ENCODE measurements at regions not wholly inside any gene's neighbourhood (a gene's known extent, or its start where the extent isn't known, plus 50 kb on each side); places are given as distances from the start of the nearest gene placed in this dataset.
A peak's percentile ranks its signal among the peaks of the same experiment; 100 is the strongest.

DNA sequence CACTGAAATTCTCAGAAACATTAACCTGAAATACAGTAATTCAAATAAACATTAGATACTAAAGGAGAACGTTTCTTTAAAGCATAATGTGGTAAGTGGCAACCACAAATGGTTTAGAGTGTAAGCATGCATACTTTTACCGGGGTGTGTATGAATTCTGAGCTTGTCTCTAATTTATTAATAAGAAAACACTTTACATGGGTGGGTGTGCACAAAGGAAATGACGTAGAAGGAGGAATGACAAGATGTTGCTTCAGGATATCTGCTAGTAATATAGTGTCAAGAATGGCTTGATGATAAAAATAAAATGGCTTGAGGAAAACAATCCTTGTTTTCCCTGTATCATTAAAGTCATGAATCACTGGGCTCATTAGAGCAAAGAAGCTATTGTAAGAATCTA lies 92.5 kb downstream of the ARL4A start:
- DNase-seq (ENCODE audit: insufficient read length, low spot score) (no peak), FAIRE-seq (no peak)

DNA sequence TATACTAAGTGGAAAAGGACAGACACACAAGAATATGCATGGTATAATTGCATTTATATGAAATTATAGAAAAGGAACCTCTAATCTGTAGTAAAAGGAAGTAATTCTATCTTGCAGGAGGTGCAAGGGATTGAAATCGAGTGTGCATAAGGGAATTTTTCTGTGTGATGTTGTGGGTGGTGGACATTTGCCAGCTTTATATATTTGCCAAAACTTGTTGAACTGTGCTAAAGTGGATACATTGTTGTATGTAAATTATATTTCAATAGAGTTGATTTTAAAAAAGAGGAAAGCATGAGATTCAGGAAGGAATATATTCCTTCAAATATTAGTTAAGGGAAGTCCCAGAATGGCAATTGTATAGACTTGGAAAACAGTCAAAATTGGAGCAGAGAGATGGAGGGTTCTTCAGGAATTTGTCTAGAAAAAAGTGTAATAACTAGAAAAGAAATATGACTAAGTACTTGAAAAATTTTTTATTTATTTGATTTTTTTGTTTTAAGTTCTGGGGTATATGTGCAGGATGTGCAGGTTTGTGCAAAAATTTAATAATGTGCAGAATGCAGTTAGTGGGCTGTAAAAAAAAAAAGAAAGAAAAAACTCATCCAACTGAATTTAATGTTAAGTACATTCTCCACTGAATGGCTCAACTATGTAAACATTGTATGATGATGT lies 96.1 kb downstream of the ARL4A start:
- no peak for FAIRE-seq
- DNase-seq (ENCODE audit: insufficient read length, low spot score): no peak

DNA sequence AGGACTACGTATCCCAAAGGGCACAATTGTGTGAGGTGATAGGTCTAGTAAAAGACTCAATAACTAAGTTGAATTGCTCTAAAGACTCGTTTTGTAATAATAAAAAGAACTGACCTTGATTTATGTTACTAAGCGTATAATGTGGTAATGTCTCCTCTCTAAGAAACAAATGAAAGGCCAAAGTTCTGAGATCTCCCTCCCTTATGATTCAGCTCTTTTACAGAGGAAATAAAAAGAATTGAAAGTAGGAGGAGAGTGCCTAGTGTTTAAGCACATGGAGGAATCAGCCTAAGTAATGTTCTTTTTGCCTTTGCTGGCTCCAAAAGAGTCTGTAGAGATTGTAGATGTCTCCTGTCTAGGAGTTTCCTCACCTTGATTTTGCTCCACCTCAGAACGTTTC lies 98.0 kb downstream of the ARL4A start:
- DNase-seq (ENCODE audit: insufficient read length, low spot score) (no peak), FAIRE-seq (no peak)

DNA sequence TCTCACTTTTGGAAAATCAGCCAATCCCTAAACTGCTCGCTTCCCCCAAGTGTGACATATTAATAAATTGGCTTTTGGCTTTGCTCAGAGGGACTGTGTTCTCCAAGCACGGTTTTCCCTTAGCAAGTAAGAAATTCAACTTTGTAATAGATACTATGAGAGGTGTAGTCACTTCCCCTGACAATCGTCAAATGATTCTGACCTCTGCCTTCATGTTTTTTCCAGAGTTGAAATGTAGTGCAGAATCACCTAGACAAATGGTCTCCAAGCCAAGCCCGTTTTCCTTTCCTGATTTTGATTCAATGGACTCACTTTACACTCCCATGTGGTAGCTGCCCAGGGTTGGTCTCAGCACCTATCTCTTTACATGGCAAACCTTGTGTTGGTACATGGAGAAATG lies 99.1 kb downstream of the ARL4A start:
- FAIRE-seq (no peak), DNase-seq (ENCODE audit: insufficient read length, low spot score) (no peak)

DNA sequence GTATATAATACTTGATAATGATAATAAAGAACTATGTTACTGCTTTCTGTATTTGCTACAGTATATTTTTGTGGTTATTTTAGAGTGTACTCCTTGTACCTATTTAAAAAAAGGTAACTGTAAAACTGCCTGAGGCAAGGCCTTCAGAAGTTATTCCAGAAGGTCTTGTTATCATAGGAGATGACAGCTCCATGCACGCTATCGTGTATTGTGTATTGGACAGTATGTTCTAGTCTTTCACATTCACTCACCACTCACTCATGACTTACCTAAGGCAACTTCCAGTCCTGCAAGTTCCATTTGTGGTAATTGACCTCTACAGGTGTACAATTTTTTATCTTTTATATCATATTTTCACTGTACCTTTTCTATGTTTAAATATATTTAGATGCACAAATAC lies 100.7 kb downstream of the ARL4A start:
- DNase-seq (ENCODE audit: insufficient read length, low spot score) (no peak), FAIRE-seq (no peak)

DNA sequence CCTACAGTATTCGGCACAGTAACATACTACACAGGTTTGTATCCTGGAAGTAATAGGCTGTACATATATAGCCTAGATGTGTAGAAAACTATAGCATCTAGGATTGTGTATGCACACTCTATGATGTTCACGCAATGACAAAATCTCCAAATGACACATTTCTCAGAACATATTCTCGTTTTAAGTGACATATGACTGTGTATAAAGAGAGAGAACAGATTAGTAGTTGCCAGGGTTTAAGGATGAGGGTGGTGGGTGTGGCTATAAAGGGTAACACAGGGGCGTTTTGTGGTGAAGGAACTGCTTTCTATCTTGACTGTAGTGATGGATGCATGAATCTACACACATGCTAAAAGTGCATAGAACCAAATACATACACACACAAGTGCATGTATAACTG lies 101.2 kb downstream of the ARL4A start:
- FAIRE-seq (no peak), DNase-seq (ENCODE audit: insufficient read length, low spot score) (no peak)

DNA sequence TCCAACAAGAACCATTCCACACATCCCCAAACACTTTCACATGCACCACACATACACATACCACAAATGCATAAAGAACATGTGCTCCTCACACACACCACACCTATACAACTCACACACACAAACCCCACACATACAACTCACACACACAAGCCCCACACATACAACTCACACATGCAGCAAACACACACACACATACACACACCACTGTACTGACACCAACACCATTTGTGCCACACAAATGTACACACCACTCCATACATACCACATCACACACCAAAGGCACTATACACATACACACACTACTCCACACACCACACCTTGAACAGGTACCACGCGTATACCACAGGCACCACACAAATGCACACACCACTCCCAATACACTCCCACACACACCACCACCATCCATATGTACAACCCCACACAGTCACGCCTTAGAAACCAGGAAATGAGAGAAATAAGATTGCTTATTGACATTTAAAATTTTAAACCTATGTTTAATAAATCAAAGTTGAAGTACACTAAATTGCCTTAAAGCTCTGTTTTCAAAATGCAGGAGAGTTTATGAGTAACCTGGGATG lies 107.4 kb downstream of the ARL4A start:
- DNase-seq (ENCODE audit: insufficient read length, low spot score): no peak
- FAIRE-seq: peak; percentile 94

DNA sequence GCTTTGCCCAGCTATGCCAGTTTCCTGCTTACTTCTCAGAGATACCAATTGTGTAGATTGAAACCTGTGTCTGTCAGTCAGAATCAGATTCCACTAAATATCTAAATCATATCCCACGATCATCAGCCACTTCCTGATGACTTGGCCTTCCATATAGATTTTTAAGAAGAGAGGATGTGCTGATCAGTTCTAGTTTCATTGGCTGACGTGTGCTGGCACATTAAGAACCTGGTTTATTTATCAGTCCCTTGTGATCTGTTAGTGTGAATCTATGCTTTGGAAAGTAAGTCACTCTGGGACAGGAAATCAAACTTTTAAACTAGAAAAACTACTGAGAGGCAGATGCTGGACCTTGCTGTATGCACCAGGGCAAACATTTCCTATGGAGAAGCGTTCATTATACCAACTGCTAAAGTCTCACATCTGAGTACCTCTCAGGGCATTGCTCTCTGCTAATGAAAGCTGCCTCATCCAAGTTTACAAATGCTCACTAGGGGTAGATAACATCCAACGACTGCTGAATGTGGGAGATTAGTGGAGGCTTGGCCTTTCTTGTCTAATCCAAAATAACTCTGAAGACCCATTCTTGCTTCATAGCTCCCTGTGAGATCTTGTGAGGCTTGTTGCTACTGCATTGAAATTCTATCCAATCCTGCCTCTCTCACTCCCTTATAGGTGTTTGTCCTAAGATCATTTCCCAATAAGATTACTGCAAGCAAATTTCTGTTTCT lies 109.1 kb downstream of the ARL4A start:
- no peak for FAIRE-seq

DNA sequence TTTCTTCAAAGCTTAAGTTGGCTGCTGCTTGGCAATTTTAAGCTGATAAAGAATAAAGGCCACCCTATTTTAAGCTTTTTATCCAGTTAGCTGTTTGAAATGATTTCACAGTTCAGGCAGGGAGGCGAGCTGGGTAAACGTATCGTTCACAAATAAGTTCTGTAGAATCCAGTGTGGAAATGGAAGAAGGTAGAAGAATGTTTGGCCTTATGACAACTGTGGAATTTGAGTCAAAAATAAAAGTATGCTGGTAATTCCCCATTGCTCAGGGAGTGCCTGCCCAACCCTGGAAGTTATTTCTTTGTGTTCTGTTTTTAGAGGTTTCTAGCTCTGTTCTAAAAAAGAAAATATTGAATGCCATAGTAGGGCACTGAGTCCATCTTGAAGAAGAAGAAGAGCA lies 113.1 kb downstream of the ARL4A start:
- FAIRE-seq (no peak), DNase-seq (ENCODE audit: insufficient read length, low spot score) (no peak)

More for the DNA sequence above, 109.1 kb downstream of the ARL4A start:
- no peak for DNase-seq (ENCODE audit: insufficient read length, low spot score)

DNA sequence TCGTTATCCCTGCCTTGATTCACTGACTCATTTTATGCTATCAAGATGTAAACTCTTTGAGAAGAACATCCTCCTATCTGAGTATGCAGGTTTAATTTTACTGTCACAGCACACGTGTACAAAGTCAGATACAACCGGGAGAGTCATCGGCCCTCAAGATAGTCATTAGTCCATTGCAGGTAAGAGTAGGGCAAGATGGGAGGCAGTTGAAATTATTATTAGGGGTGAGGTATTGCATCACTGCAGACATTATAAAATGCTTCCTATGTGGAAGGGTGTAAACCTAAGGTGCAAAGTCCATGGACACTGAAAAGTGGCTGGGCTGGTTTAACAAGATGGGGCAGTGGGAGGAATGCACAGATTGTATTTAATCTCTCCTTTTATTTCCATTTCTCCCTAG lies 113.7 kb downstream of the ARL4A start:
- no peak for FAIRE-seq
- DNase-seq (ENCODE audit: insufficient read length, low spot score): no peak

DNA sequence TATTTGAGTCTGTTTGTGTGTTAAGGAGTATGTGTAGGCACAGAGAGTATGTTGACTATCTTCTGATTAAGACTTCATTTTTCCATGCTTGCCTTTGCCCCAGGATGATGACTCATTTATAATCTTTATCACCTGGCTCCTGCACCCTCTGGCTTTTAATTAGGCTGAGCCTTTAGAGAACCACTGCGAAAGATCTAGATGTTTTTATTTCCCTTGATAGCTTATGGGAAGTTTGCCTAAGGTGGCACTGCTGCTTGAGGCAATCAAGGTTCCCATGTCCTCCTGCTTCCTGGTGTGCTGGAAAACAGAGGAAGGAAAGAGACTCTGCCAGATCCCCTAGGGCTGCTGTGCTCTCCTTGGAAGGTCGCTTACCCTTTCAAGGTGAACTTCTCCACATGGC lies 114.6 kb downstream of the ARL4A start:
- FAIRE-seq: no peak
- DNase-seq (ENCODE audit: insufficient read length, low spot score): no peak

DNA sequence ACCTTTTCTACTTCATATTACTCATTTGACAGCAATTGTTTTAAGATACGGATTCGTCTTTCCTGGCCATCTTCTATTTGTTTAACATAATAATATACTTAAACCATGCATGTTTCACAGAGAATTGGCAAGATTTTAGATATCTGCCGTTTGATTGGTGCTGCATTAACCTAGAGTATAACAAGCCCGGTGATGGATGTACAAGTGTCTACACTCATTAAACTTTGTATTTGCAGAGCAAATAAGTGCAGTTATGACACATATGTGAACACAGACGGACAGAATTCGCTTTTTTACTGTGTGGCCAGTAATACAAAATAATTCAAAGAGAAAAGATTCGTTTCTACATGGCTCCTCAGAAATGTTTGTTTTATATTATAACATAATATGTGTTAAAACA lies 116.1 kb downstream of the ARL4A start:
- FAIRE-seq: no peak

DNA sequence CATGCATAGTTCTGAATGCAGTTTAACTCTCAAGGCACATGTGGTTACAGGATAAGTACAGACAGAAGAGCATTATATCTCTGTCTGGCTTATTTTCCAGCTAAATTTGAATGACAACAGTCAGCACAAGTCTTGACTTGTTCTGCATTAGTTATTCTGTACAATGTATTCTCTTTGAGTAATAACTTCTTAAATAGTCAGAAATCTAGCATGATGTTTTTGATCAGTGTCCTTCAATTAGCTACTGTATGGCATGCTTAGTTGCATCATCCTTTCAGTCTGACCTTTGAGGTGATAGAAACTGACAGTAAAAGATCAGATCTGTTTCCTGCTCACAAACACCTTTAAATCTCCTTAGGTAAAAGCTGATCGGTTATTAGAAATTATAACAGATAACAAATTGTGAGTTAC lies 118.1 kb downstream of the ARL4A start:
- DNase-seq (ENCODE audit: insufficient read length, low spot score) (no peak), FAIRE-seq (no peak)

More for the DNA sequence above, 116.1 kb downstream of the ARL4A start:
- DNase-seq (ENCODE audit: insufficient read length, low spot score): no peak

DNA sequence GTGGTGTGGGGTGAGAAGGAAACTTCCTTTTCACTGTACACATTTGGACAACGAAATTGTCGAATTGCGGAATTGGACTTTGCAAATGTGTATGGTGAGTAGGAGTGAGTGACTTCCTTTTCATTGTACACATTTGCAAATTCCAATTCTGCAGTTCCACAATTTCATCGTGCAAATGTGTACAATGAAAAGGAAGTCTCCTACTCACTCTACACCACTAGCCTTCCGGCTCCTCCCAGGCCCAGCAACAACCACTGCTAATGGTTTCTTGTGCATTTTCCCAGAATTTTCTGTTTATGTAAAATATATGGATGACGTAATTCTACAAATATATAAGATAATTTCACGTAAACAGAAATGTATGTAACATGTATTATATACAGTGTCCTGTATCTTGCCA lies 118.5 kb downstream of the ARL4A start:
- DNase-seq (ENCODE audit: insufficient read length, low spot score): no peak
- no peak for FAIRE-seq

DNA sequence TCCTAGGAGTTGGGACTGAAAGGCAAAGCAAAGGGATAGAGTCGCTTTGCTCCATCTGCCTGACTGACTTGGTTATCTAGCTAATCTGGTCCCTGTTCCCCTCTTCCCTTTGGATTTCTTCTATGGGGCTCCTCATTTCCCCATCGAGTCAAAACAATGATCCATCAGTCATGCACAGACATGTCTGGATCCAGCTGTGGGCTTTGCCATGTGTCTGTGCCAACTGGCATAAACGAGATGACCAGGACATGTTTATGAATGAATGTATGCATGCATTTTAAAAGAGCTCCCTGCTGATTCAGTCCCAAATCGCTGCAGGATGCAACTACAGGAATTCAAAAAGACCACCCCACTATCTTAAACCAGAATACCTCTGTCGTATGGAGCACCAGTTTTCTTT lies 122.0 kb downstream of the ARL4A start:
- DNase-seq (ENCODE audit: insufficient read length, low spot score): no peak
- FAIRE-seq: no peak

DNA sequence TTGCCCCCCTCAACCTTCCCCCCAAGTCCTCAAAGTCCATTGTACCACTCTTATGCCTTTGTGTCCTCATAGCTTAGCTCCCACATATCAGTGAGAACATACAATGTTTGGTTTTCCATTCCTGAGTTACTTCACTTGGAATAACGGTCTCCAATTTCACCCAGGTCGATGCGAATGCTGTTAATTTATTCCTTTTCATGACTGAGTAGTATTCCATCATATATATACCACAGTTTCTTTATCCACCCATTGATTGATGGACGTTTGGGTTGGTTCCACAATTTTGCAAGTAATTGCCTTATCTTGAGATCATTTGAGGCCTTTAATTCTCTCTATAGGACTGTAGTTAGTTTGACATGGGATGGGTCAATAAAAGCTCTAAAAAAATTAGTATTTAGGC lies 124.7 kb downstream of the ARL4A start:
- FAIRE-seq: no peak
- no peak for DNase-seq (ENCODE audit: insufficient read length, low spot score)

DNA sequence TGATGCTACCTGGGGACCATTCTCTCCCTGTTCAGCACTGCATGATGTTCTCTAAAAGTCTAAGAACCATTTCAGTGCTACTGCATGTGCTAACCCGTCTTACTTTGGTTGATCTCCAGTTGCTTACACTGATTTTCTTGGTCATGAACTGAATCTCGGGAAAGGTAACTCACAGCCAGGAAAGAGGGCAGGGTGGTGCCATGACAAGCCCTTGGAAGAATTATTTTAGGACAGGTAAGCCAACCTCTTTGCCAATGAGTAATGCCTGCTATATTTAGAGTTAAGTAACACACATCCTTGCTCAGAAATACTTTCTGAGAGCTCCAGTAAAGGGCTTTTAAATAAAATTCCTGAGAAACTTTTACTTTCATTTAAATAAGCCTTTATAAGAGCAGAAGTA lies 126.7 kb downstream of the ARL4A start:
- no peak for DNase-seq (ENCODE audit: insufficient read length, low spot score)
- no peak for FAIRE-seq

DNA sequence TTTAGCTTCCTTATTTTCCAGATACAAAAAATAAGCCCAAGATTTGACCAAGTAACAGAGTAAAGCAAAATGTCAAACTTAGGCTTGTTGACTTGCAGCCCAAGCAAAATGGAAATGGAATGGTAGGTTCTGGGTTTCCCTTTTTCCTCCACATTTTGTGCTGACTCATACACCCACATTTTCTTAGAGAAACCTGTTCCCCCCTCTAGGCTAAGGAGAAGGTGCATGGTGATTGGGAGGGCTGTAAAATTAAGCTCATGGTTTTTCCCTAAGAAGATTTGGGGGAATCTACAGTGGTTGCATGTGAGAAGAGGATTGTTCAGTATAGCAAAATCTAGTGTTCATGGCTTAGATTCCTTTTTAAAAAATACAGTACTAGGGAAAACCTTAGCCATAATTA lies 127.4 kb downstream of the ARL4A start:
- FAIRE-seq (no peak), DNase-seq (ENCODE audit: insufficient read length, low spot score) (no peak)

DNA sequence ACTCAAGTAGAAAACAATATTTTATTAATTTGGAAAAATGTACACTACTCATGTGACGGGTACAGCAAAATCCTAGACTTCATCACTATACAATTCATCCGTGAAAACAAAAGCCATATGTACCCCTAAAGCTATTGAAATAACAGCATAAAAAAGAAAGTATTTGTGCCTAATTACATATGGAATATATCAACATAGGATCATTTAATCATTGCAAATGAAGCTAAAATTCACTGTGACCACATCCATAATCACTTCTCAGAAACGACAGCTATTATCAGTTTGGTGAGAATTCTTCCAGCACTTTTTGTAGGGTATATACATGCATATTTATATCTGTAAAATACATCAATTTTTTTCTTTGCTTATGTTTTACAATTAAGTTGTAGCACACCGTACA lies 128.0 kb downstream of the ARL4A start:
- FAIRE-seq: no peak
- DNase-seq (ENCODE audit: insufficient read length, low spot score): no peak

DNA sequence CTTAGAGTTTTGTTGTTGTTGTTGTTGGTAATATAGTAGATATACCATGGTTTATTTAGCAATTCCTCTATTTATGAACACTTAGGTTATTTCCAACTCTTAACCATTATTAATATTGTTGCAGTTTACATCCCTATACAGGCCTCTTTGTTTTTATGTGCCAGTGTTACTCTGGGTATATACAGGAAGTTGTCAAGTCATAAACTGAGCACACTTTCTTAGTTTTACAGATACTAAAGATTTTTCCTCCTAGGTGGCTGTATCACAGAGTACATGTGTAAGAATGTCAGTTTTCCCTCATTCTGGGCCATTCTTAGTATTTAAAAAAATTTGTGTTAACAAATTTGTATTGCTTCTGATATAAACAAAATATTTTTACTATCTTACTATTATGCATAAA lies 128.4 kb downstream of the ARL4A start:
- DNase-seq (ENCODE audit: insufficient read length, low spot score) (no peak), FAIRE-seq (no peak)

DNA sequence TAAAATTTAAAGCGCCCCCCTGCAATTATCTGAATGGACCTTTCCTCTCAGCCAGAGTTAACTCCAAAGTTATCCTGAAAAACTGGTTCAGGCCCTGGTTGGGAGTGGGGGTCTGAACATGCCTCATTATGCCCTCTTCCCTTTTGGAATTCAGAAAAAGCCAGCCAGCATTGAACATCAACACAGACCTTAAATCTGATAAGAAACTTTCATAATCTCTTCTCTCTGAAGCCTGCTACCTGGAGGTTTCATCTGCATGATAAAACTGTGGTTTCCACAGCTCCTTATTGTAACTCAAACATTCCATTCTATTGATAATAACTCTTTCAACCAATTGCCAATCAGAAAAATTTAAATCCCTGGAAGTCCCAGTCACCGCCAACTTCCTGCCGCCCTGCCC lies 133.3 kb downstream of the ARL4A start:
- DNase-seq (ENCODE audit: insufficient read length, low spot score): no peak
- FAIRE-seq: no peak

DNA sequence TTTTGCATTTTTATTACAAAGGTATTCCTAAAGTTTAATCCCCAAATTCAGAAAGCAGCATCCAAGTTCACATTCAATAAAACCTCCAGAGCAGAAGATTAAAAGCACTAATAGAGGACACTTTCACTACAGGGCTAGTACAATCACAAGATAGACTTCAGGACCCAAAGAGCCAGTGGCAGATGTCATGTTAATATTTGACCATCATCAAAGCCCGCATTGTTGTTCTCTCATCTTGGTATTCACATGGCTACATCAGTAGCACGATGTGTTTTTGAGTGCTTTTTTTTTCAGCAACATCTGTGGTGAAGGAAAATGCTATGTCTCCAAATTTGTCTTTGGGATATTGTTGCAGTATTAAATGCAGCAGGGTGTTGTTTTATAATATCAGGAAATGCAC lies 134.3 kb downstream of the ARL4A start:
- DNase-seq (ENCODE audit: insufficient read length, low spot score) (no peak), FAIRE-seq (no peak)

Data from HTR-8/SVneo (cell line).